ENCODE measurements at regions not wholly inside any gene's neighbourhood (a gene's known extent, or its start where the extent isn't known, plus 50 kb on each side); places are given as distances from the start of the nearest gene placed in this dataset.

DNA sequence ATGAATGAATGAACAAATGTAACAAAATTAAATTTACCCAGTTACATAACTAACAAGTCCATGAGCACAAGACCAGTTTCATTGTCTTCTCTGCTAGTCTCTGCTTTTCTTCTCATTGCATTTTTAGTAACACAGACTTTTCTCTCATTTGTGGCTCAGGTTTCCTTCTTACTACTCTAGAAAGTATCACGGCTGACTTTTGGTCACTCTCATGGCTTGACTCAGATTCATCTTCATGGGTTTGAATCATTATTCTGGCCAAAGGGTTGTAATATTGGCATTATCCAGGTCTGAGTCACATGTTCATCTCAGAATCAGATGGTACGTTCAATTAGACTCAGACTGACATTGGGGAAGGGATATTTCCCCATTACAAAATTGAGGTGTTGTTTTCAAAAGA lies 121.5 kb upstream of the SATB1 start:
- TF ChIP-seq POLR2A (IDR thresholded peaks at IDR 0.05; ENCODE audit: low read length): no peak
- TF ChIP-seq GATA1 (IDR thresholded peaks at IDR 0.05; ENCODE audit: low read depth, low read length): no peak

Measured in erythroblast (primary cell).